Gastrocnemius medialis (tissue), 4 donors: ENCODE measurements at regions not wholly inside any gene's neighbourhood (a gene's known extent, or its start where the extent isn't known, plus 50 kb on each side); places are given as distances from the start of the nearest gene placed in this dataset.

ENCODE experiments used
- POLR2A ChIP-seq, 2 donors: fragments of 450-650 bp; IDR thresholded peaks; one replicate each; pipeline ENCODE4 v1.6.1; 2017; ENCODE audit warnings: antibody characterized with exemption in 2 of 2, mild to moderate bottlenecking in 2 of 2, moderate library complexity in 2 of 2
- TF ChIP-seq, protein P1 (sequence below), 5 experiments: fragments of 450-650 bp in 3 of 5; fragments of 200-600 bp in 2 of 5; sonication (generic) in 2 of 5; IDR thresholded peaks in 4 of 5; conservative IDR thresholded peaks in 1 of 5; 1 replicate in 4 of 5; 2 replicates in 1 of 5; pipeline ENCODE4 v1.5.1; 2016 to 2019; ENCODE audit warnings: antibody characterized with exemption in 5 of 5, mild to moderate bottlenecking in 3 of 5, moderate library complexity in 3 of 5

DNA sequence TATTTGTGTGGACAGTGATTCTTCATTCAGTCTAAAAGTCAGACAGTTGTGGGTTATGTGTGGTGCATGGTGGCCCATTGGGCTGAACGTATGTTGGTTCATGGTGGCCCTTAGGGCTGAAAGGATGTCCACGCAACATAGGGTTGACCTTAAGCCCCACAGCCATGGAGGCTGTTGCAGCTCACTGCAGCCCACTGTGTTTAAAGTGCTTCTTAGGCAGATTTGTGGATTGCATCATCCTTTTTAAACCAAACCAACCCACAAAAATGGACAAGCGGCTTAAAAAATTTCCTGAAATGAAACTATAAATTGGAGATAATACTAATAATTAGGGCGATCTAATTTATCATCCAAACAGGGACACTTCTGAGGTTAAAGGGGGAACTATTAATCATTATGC is 219.0 kb upstream of the GATB start:
- TF ChIP-seq, protein P1, sequence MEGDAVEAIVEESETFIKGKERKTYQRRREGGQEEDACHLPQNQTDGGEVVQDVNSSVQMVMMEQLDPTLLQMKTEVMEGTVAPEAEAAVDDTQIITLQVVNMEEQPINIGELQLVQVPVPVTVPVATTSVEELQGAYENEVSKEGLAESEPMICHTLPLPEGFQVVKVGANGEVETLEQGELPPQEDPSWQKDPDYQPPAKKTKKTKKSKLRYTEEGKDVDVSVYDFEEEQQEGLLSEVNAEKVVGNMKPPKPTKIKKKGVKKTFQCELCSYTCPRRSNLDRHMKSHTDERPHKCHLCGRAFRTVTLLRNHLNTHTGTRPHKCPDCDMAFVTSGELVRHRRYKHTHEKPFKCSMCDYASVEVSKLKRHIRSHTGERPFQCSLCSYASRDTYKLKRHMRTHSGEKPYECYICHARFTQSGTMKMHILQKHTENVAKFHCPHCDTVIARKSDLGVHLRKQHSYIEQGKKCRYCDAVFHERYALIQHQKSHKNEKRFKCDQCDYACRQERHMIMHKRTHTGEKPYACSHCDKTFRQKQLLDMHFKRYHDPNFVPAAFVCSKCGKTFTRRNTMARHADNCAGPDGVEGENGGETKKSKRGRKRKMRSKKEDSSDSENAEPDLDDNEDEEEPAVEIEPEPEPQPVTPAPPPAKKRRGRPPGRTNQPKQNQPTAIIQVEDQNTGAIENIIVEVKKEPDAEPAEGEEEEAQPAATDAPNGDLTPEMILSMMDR (IDR thresholded peaks at IDR 0.05 in 4 of 5, conservative IDR thresholded peaks at IDR 0.05 in 1 of 5): no peak
- no peak for TF ChIP-seq POLR2A (IDR thresholded peaks at IDR 0.05)
